NCI-H2107 treated with DMSO at 0.1 percent for 48 hours (cell line): ENCODE measurements at regions not wholly inside any gene's neighbourhood (a gene's known extent, or its start where the extent isn't known, plus 50 kb on each side); places are given as distances from the start of the nearest gene placed in this dataset.

Source experiments
- DNase-seq: peaks from one replicate; lab custom pipeline; 2025; ENCODE audit not compliant: unreplicated experiment; lab: John Stamatoyannopoulos, UW

- no peak for DNase-seq
Observed at GRCh38 chr1:188466539-188466938, 1637.8 kb downstream of the PLA2G4A start.

GRCh38 chr1:188476606-188477005, 1647.9 kb downstream of the PLA2G4A start:
- DNase-seq: no peak

- DNase-seq: no peak
Observed at GRCh38 chr1:188489336-188490112, 1660.8 kb downstream of the PLA2G4A start.

- DNase-seq: no peak
Observed at GRCh38 chr1:188496506-188496905, 1667.8 kb downstream of the PLA2G4A start.

- DNase-seq: no peak
Observed at GRCh38 chr1:188497020-188497419, 1668.3 kb downstream of the PLA2G4A start.

- DNase-seq: no peak
Observed at GRCh38 chr1:188499690-188500089, 1670.9 kb downstream of the PLA2G4A start.

GRCh38 chr1:188514917-188515316, 1686.2 kb downstream of the PLA2G4A start:
- DNase-seq: peak; percentile 34

GRCh38 chr1:188517139-188517538, 1688.4 kb downstream of the PLA2G4A start:
- DNase-seq: no peak

GRCh38 chr1:188551176-188551575, 1722.4 kb downstream of the PLA2G4A start:
- no peak for DNase-seq

- no peak for DNase-seq
Observed at GRCh38 chr1:188557053-188557452, 1728.3 kb downstream of the PLA2G4A start.

GRCh38 chr1:188582911-188583532, 1754.3 kb downstream of the PLA2G4A start:
- DNase-seq: no peak

- no peak for DNase-seq
Observed at GRCh38 chr1:188584119-188584518, 1755.4 kb downstream of the PLA2G4A start.

GRCh38 chr1:188590641-188591040, 1761.9 kb downstream of the PLA2G4A start:
- no peak for DNase-seq

- DNase-seq: no peak
Observed at GRCh38 chr1:188594542-188595235, 1765.9 kb downstream of the PLA2G4A start.

GRCh38 chr1:188599313-188599712, 1770.6 kb downstream of the PLA2G4A start:
- no peak for DNase-seq

- DNase-seq: no peak
Observed at GRCh38 chr1:188611432-188611831, 1782.7 kb downstream of the PLA2G4A start.

GRCh38 chr1:188615321-188615720, 1786.6 kb downstream of the PLA2G4A start:
- DNase-seq: no peak

- DNase-seq: no peak
Observed at GRCh38 chr1:188620236-188620635, 1791.5 kb downstream of the PLA2G4A start.

GRCh38 chr1:188641566-188642211, 1812.9 kb downstream of the PLA2G4A start:
- no peak for DNase-seq

- peak; percentile 66 for DNase-seq
Observed at GRCh38 chr1:188642704-188643103, 1814.0 kb downstream of the PLA2G4A start.

GRCh38 chr1:188652678-188653077, 1823.9 kb downstream of the PLA2G4A start:
- no peak for DNase-seq
